ENCODE measurements at regions not wholly inside any gene's neighbourhood (a gene's known extent, or its start where the extent isn't known, plus 50 kb on each side); places are given as distances from the start of the nearest gene placed in this dataset.

- TF ChIP-seq PHF8 (conservative IDR thresholded peaks at IDR 0.05; ENCODE audit: low read depth, low read length) (no peak), ATF3 (IDR thresholded peaks at IDR 0.05; ENCODE audit: insufficient read depth, low read depth, low read length) (no peak), POLR2AphosphoS5 (IDR thresholded peaks at IDR 0.05; ENCODE audit: low read depth, low read length) (no peak), MAX (IDR thresholded peaks at IDR 0.05) (no peak), POU5F1 (IDR thresholded peaks at IDR 0.05; ENCODE audit: low read depth, low read length) (no peak)
These were observed 400.2 kb downstream of the HACE1 start (continued) for GRCh38 chr6:104459543-104459942.

All from H1 (cell line).